Thyroid gland (tissue), 4 donors: ENCODE measurements at regions not wholly inside any gene's neighbourhood (a gene's known extent, or its start where the extent isn't known, plus 50 kb on each side); places are given as distances from the start of the nearest gene placed in this dataset.

Experiments
- CTCF ChIP-seq, 6 experiments: fragments of 200-600 bp in 3 of 6; fragments of 450-650 bp in 3 of 6; sonication (generic) in 3 of 6; IDR thresholded peaks; one replicate each; pipeline ENCODE4 v1.5.1; 2016 to 2019; ENCODE audit warnings: antibody characterized with exemption in 6 of 6, mild to moderate bottlenecking in 2 of 6, inconsistent platforms in 1 of 6, moderate library complexity in 1 of 6
- POLR2A ChIP-seq, 2 donors: fragments of 450-650 bp; IDR thresholded peaks; one replicate each; pipeline ENCODE4 v1.6.1; 2017; ENCODE audit warnings: antibody characterized with exemption in 2 of 2, mild to moderate bottlenecking in 2 of 2, moderate library complexity in 1 of 2

- TF ChIP-seq CTCF (IDR thresholded peaks at IDR 0.05): no peak
- TF ChIP-seq POLR2A (IDR thresholded peaks at IDR 0.05): no peak
Measured at GRCh38 chr1:37259019-37259418, 215.4 kb upstream of the ZC3H12A start.
